T-helper 17 cell (primary cell): ENCODE measurements at regions not wholly inside any gene's neighbourhood (a gene's known extent, or its start where the extent isn't known, plus 50 kb on each side); places are given as distances from the start of the nearest gene placed in this dataset.
"Not testable (repeated sequence)": the region's sequence is repeated elsewhere in the genome, so short reads cannot be mapped to it uniquely, and the experiment has no call there.

Experiments
- ATAC-seq: fragments of 150-1000 bp; cut with Tn5 transposase; 2 replicates; pipeline ENCODE4 v1.10.0; 2021; ENCODE audit warnings: mild to moderate bottlenecking, moderate library complexity
- DNase-seq, 3 donors: peaks; one replicate each; pipeline versions ENCODE4 v3.0.0 to v3.0.0-alpha.2; 2020 to 2021
- H3K9me3 ChIP-seq: one replicate; pipeline ENCODE4 v1.7.0; 2013; ENCODE audit warnings: low read length, mild to moderate bottlenecking; ENCODE audit not compliant: control insufficient read depth, poor library complexity, severe bottlenecking
- H3K27ac Mint-ChIP-seq: one replicate; pipeline ENCODE4 v1.8.0; 2022; ENCODE audit warnings: mild to moderate bottlenecking, moderate library complexity, mixed read lengths
- H3K27me3 Mint-ChIP-seq: one replicate; pipeline ENCODE4 v1.8.0; 2022; ENCODE audit warnings: mixed read lengths
- H3K36me3 Mint-ChIP-seq: one replicate; pipeline ENCODE4 v1.8.0; 2022; ENCODE audit warnings: low read depth, mixed read lengths
- H3K4me1 Mint-ChIP-seq: one replicate; pipeline ENCODE4 v1.8.0; 2022; ENCODE audit warnings: mild to moderate bottlenecking, mixed read lengths
- H3K4me3 Mint-ChIP-seq: one replicate; pipeline ENCODE4 v1.8.0; 2022; ENCODE audit warnings: mild to moderate bottlenecking, moderate library complexity, mixed read lengths

- H3K4me1 Mint-ChIP-seq: peaks cover 11% of the 10 kb centered on the region
Measured at GRCh38 chr14:106209755-106210154, 683.4 kb downstream of the TMEM121 start.

GRCh38 chr14:106210650-106211049 is 684.3 kb downstream of the TMEM121 start:
- Mint-ChIP-seq H3K27me3 (peaks cover 51% of the 10 kb centered on the region), H3K4me3 (no peak overlapping the region), H3K4me1 (peaks cover 11% of the 10 kb centered on the region), H3K36me3 (no peaks in the 10 kb centered on the region), H3K27ac (no peak overlapping the region)
- no peak for DNase-seq
- no peaks in the 10 kb centered on the region for H3K9me3 ChIP-seq
- peak; percentile 48 for ATAC-seq

More at GRCh38 chr14:106209755-106210154, 683.4 kb downstream of the TMEM121 start:
- peak overlapping the region; percentile 41 for H3K27ac Mint-ChIP-seq
- peaks cover 60% of the 10 kb centered on the region for H3K27me3 Mint-ChIP-seq
- H3K4me3 Mint-ChIP-seq: peak overlapping the region; percentile 71
- ATAC-seq (peak; percentile 92), DNase-seq (peak; percentile 18 to 29 (median 22))
- no peaks in the 10 kb centered on the region for H3K36me3 Mint-ChIP-seq
- H3K9me3 ChIP-seq: no peaks in the 10 kb centered on the region

- H3K27ac Mint-ChIP-seq: no peak overlapping the region
- H3K27me3 Mint-ChIP-seq: peaks cover 47% of the 10 kb centered on the region
- H3K9me3 ChIP-seq: no peaks in the 10 kb centered on the region
- DNase-seq (no peak), ATAC-seq (no peak)
- H3K4me1 Mint-ChIP-seq: peaks cover 11% of the 10 kb centered on the region
- H3K36me3 Mint-ChIP-seq: no peaks in the 10 kb centered on the region
- H3K4me3 Mint-ChIP-seq: no peak overlapping the region
Measured at GRCh38 chr14:106211334-106211900, 685.0 kb downstream of the TMEM121 start.

- Mint-ChIP-seq H3K4me3 (no peak overlapping the region), H3K27me3 (peaks cover 12% of the 10 kb centered on the region), H3K27ac (no peak overlapping the region), H3K36me3 (no peaks in the 10 kb centered on the region), H3K4me1 (peaks cover under 1% of the 10 kb centered on the region)
- ATAC-seq (no peak), DNase-seq (no peak)
- H3K9me3 ChIP-seq: no peaks in the 10 kb centered on the region
Measured at GRCh38 chr14:106215229-106215628, 688.8 kb downstream of the TMEM121 start.

GRCh38 chr14:106216679-106217078 is 690.3 kb downstream of the TMEM121 start:
- Mint-ChIP-seq H3K27ac (no peak overlapping the region), H3K36me3 (no peaks in the 10 kb centered on the region), H3K4me3 (no peak overlapping the region), H3K27me3 (peaks cover 7% of the 10 kb centered on the region), H3K4me1 (no peaks in the 10 kb centered on the region)
- no peak for ATAC-seq
- DNase-seq: no peak
- H3K9me3 ChIP-seq: no peaks in the 10 kb centered on the region

GRCh38 chr14:106218174-106218573 is 691.8 kb downstream of the TMEM121 start:
- DNase-seq: no peak

GRCh38 chr14:106222311-106222710 is 695.9 kb downstream of the TMEM121 start:
- no peaks in the 10 kb centered on the region for H3K27me3 Mint-ChIP-seq
- H3K36me3 Mint-ChIP-seq: peaks cover 3% of the 10 kb centered on the region
- no peaks in the 10 kb centered on the region for H3K9me3 ChIP-seq
- no peak for ATAC-seq
- no peak overlapping the region for H3K27ac Mint-ChIP-seq
- H3K4me3 Mint-ChIP-seq: peak overlapping the region; percentile 57
- H3K4me1 Mint-ChIP-seq: peaks cover 10% of the 10 kb centered on the region
- DNase-seq: no peak

More at GRCh38 chr14:106218174-106218573, 691.8 kb downstream of the TMEM121 start:
- ATAC-seq: no peak
- Mint-ChIP-seq H3K27ac (peak overlapping the region; percentile 21), H3K27me3 (no peaks in the 10 kb centered on the region), H3K36me3 (peaks cover 3% of the 10 kb centered on the region), H3K4me1 (peaks cover 3% of the 10 kb centered on the region), H3K4me3 (no peak overlapping the region)
- H3K9me3 ChIP-seq: no peaks in the 10 kb centered on the region

GRCh38 chr14:106222731-106223130 is 696.3 kb downstream of the TMEM121 start:
- no peaks in the 10 kb centered on the region for H3K9me3 ChIP-seq
- peaks cover 3% of the 10 kb centered on the region for H3K36me3 Mint-ChIP-seq
- ATAC-seq (no peak), DNase-seq (no peak)
- H3K27me3 Mint-ChIP-seq: no peaks in the 10 kb centered on the region
- H3K4me1 Mint-ChIP-seq: peaks cover 10% of the 10 kb centered on the region
- H3K4me3 Mint-ChIP-seq: peak overlapping the region; percentile 57
- H3K27ac Mint-ChIP-seq: no peak overlapping the region

- H3K4me1 Mint-ChIP-seq: peaks cover 31% of the 10 kb centered on the region
- ATAC-seq (no peak), DNase-seq (no peak)
- H3K27ac Mint-ChIP-seq: peak overlapping the region; percentile 89
- H3K9me3 ChIP-seq: no peaks in the 10 kb centered on the region
- no peak overlapping the region for H3K4me3 Mint-ChIP-seq
- no peaks in the 10 kb centered on the region for H3K27me3 Mint-ChIP-seq
- no peaks in the 10 kb centered on the region for H3K36me3 Mint-ChIP-seq
Measured at GRCh38 chr14:106227793-106228192, 701.4 kb downstream of the TMEM121 start.

GRCh38 chr14:106228541-106229158 is 702.3 kb downstream of the TMEM121 start:
- no peak for DNase-seq
- peaks cover 30% of the 10 kb centered on the region for H3K4me1 Mint-ChIP-seq
- H3K36me3 Mint-ChIP-seq: no peaks in the 10 kb centered on the region
- H3K27me3 Mint-ChIP-seq: no peaks in the 10 kb centered on the region
- ATAC-seq: peak; percentile 91
- peak overlapping the region; percentile 89 for H3K27ac Mint-ChIP-seq
- no peaks in the 10 kb centered on the region for H3K9me3 ChIP-seq
- H3K4me3 Mint-ChIP-seq: peak overlapping the region; percentile 81

- no peaks in the 10 kb centered on the region for H3K9me3 ChIP-seq
- no peak for DNase-seq
- Mint-ChIP-seq H3K27me3 (no peaks in the 10 kb centered on the region), H3K27ac (peak overlapping the region; percentile 89), H3K4me3 (peak overlapping the region; percentile 78), H3K4me1 (peaks cover 27% of the 10 kb centered on the region), H3K36me3 (no peaks in the 10 kb centered on the region)
- no peak for ATAC-seq
Measured at GRCh38 chr14:106230071-106230470, 703.7 kb downstream of the TMEM121 start.

- not testable (repeated sequence) for DNase-seq, H3K9me3 ChIP-seq, H3K27me3 Mint-ChIP-seq, H3K36me3 Mint-ChIP-seq, H3K27ac Mint-ChIP-seq, H3K4me3 Mint-ChIP-seq, ATAC-seq
- peaks cover 26% of the 10 kb centered on the region for H3K4me1 Mint-ChIP-seq
Measured at GRCh38 chr14:106233191-106233590, 706.8 kb downstream of the TMEM121 start.

GRCh38 chr14:106234525-106235254 is 708.3 kb downstream of the TMEM121 start:
- peak; percentile 85 for ATAC-seq
- H3K27ac Mint-ChIP-seq: not testable (repeated sequence)
- peak overlapping the region; percentile 21 for H3K4me3 Mint-ChIP-seq

More at GRCh38 chr14:106234525-106235254, 708.3 kb downstream of the TMEM121 start:
- not testable (repeated sequence) for H3K27me3 Mint-ChIP-seq, H3K36me3 Mint-ChIP-seq, DNase-seq, H3K9me3 ChIP-seq
- peaks cover 17% of the 10 kb centered on the region for H3K4me1 Mint-ChIP-seq
